Activated B cell treated with CpG ODN at 0.5 μM for 24 hours (primary cell): ENCODE measurements at regions not wholly inside any gene's neighbourhood (a gene's known extent, or its start where the extent isn't known, plus 50 kb on each side); places are given as distances from the start of the nearest gene placed in this dataset.

Experiments
- ATAC-seq: fragments of 200-7000 bp; cut with Tn5 transposase; one replicate; pipeline ENCODE4 v1.10.0; 2021; ENCODE audit warnings: low read depth, mild to moderate bottlenecking, moderate library complexity
- CTCF ChIA-PET: fragments of 350-600 bp; sonication (Branson Sonifier 250); formaldehyde crosslinking; loops from one replicate; lab custom pipeline; 2021; ENCODE audit warnings: antibody characterized with exemption; lab: Charles Lee
- POLR2A ChIA-PET: fragments of 350-600 bp; sonication (Branson Sonifier 250); formaldehyde crosslinking; loops from one replicate; lab custom pipeline; 2021; ENCODE audit warnings: antibody characterized with exemption; lab: Charles Lee
- DNase-seq: peaks from one replicate; pipeline ENCODE4 v3.0.0; 2022
- H3K27ac Mint-ChIP-seq: one replicate; pipeline ENCODE4 v1.8.0; 2020; ENCODE audit warnings: mixed read lengths
- H3K27me3 Mint-ChIP-seq: one replicate; pipeline ENCODE4 v1.8.0; 2021; ENCODE audit warnings: mixed read lengths
- H3K36me3 Mint-ChIP-seq: one replicate; pipeline ENCODE4 v1.8.0; 2021; ENCODE audit warnings: low read depth, mixed read lengths
- H3K4me1 Mint-ChIP-seq: one replicate; pipeline ENCODE4 v1.8.0; 2021; ENCODE audit warnings: mixed read lengths
- H3K4me3 Mint-ChIP-seq: one replicate; pipeline ENCODE4 v1.8.0; 2020; ENCODE audit warnings: mild to moderate bottlenecking, mixed read lengths
- H3K9me3 Mint-ChIP-seq: one replicate; pipeline ENCODE4 v1.8.0; 2020; ENCODE audit warnings: mixed read lengths
- intact Hi-C: fragments of 100-400 bp; cut with micrococcal nuclease; formaldehyde crosslinking; loops from one replicate; pipeline ENCODE4 v1.15.1; 2024
- TF ChIP-seq, protein P1 (sequence below): fragments of 200-600 bp; IDR thresholded peaks from one replicate; pipeline ENCODE4 v1.8.0; 2022; ENCODE audit warnings: antibody characterized with exemption, mild to moderate bottlenecking

- intact Hi-C loops: no loop called here
- no peaks in the 10 kb centered on the region for H3K4me1 Mint-ChIP-seq
- TF ChIP-seq, protein P1, sequence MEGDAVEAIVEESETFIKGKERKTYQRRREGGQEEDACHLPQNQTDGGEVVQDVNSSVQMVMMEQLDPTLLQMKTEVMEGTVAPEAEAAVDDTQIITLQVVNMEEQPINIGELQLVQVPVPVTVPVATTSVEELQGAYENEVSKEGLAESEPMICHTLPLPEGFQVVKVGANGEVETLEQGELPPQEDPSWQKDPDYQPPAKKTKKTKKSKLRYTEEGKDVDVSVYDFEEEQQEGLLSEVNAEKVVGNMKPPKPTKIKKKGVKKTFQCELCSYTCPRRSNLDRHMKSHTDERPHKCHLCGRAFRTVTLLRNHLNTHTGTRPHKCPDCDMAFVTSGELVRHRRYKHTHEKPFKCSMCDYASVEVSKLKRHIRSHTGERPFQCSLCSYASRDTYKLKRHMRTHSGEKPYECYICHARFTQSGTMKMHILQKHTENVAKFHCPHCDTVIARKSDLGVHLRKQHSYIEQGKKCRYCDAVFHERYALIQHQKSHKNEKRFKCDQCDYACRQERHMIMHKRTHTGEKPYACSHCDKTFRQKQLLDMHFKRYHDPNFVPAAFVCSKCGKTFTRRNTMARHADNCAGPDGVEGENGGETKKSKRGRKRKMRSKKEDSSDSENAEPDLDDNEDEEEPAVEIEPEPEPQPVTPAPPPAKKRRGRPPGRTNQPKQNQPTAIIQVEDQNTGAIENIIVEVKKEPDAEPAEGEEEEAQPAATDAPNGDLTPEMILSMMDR: no peak
- no peaks in the 10 kb centered on the region for H3K36me3 Mint-ChIP-seq
- peaks cover 4% of the 10 kb centered on the region for H3K9me3 Mint-ChIP-seq
- DNase-seq (no peak), ATAC-seq (no peak)
- CTCF ChIA-PET: no interaction called here
- no peak overlapping the region for H3K4me3 Mint-ChIP-seq
- POLR2A ChIA-PET: no interaction called here
- H3K27me3 Mint-ChIP-seq: peaks cover 23% of the 10 kb centered on the region
- no peak overlapping the region for H3K27ac Mint-ChIP-seq
These were observed 91.6 kb downstream of the CMC2 start for GRCh38 chr16:80915079-80915450.

- POLR2A ChIA-PET: no interaction called here
- H3K27me3 Mint-ChIP-seq: peaks cover 18% of the 10 kb centered on the region
- CTCF ChIA-PET: no interaction called here
- H3K27ac Mint-ChIP-seq: no peak overlapping the region
- H3K4me1 Mint-ChIP-seq: no peaks in the 10 kb centered on the region
- H3K4me3 Mint-ChIP-seq: no peak overlapping the region
- H3K36me3 Mint-ChIP-seq: no peaks in the 10 kb centered on the region
- TF ChIP-seq, protein P1: no peak
- peaks cover 4% of the 10 kb centered on the region for H3K9me3 Mint-ChIP-seq
- no peak for ATAC-seq
- no peak for DNase-seq
- intact Hi-C loops: no loop called here
These were observed 92.2 kb downstream of the CMC2 start for GRCh38 chr16:80914379-80915078.

DNA sequence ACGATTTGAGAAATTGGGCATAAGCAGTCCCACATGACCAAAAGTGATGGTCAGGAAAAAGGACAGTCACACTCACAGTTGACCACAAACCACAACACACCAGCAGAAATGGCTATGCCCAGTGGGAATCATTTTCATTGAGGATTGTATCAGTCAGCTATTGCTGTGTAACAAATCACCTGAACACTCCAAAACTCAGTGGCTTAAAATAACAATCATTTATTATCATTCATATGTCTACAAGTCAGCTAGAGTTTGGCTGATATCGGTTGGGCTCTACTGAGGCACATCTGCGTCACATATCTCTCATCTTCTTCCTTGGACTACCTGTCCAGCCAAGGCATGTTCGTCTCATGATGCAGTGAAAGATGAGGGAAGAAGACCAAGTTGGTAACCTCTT is 93.3 kb downstream of the CMC2 start:
- Mint-ChIP-seq H3K9me3 (peaks cover 4% of the 10 kb centered on the region), H3K27ac (no peak overlapping the region), H3K36me3 (no peaks in the 10 kb centered on the region), H3K27me3 (peaks cover 17% of the 10 kb centered on the region), H3K4me1 (no peaks in the 10 kb centered on the region), H3K4me3 (no peak overlapping the region)
- ChIA-PET POLR2A (no interaction called here), CTCF (no interaction called here)
- intact Hi-C loops: no loop called here
- DNase-seq (no peak), ATAC-seq (no peak)
- TF ChIP-seq, protein P1: no peak

DNA sequence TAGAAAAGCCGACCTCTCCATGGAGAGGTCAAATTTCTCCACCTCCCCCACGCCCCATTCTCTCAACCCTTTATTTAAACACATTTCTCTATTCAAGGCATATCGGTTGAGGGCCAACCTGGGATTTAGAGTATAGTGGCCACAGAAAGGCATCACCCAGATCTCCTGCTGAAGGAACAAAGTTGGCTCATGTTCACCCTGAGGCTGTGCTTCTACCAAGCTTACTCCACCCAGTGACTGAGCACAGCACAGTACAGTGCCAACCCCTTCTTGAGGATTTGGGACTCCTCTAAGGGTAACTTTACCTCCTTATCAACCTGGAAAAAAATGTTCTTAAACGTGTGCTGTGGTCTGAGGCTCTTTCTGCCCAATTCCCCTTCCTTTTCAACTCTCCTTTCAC is 94.0 kb downstream of the CMC2 start:
- ChIA-PET CTCF (no interaction called here), POLR2A (no interaction called here)
- intact Hi-C loops: no loop called here
- no peaks in the 10 kb centered on the region for H3K4me1 Mint-ChIP-seq
- TF ChIP-seq, protein P1: no peak
- no peak for DNase-seq
- H3K9me3 Mint-ChIP-seq: peaks cover 4% of the 10 kb centered on the region
- peaks cover 15% of the 10 kb centered on the region for H3K27me3 Mint-ChIP-seq
- H3K4me3 Mint-ChIP-seq: no peak overlapping the region
- no peak overlapping the region for H3K27ac Mint-ChIP-seq
- no peak for ATAC-seq
- no peaks in the 10 kb centered on the region for H3K36me3 Mint-ChIP-seq

DNA sequence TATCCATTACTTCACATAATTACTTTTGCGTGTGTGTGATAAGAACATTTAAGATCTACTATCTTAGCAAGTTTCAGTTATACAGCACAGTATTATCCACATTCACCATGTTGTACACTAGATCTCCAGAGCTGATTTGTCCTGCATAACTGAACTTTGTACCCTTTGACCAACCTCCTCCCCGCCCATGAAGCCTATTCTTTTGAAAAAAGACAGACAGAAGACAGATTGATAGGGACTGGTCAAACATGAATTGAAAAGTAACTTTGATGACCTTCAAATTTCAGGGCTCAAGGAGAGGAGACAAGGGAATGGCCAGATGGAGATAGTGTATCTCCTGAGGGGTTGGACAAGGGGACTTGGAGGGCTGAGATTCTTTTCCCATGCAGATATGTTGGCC is 96.3 kb downstream of the CMC2 start:
- ChIA-PET CTCF (no interaction called here), POLR2A (no interaction called here)
- Mint-ChIP-seq H3K27me3 (peaks cover 15% of the 10 kb centered on the region), H3K9me3 (peaks cover 4% of the 10 kb centered on the region), H3K36me3 (no peaks in the 10 kb centered on the region), H3K27ac (no peak overlapping the region), H3K4me3 (no peak overlapping the region), H3K4me1 (no peaks in the 10 kb centered on the region)
- DNase-seq: no peak
- intact Hi-C loops: no loop called here
- TF ChIP-seq, protein P1: no peak
- no peak for ATAC-seq
